Thyroid gland (tissue), 4 donors: ENCODE measurements at regions not wholly inside any gene's neighbourhood (a gene's known extent, or its start where the extent isn't known, plus 50 kb on each side); places are given as distances from the start of the nearest gene placed in this dataset.

ENCODE experiments used
- POLR2A ChIP-seq, 2 donors: fragments of 450-650 bp; IDR thresholded peaks; one replicate each; pipeline ENCODE4 v1.6.1; 2017; ENCODE audit warnings: antibody characterized with exemption in 2 of 2, mild to moderate bottlenecking in 2 of 2, moderate library complexity in 1 of 2
- TF ChIP-seq, protein P1 (sequence below), 6 experiments: fragments of 200-600 bp in 3 of 6; fragments of 450-650 bp in 3 of 6; sonication (generic) in 3 of 6; IDR thresholded peaks; one replicate each; pipeline ENCODE4 v1.5.1; 2016 to 2019; ENCODE audit warnings: antibody characterized with exemption in 6 of 6, mild to moderate bottlenecking in 2 of 6, inconsistent platforms in 1 of 6, moderate library complexity in 1 of 6

DNA sequence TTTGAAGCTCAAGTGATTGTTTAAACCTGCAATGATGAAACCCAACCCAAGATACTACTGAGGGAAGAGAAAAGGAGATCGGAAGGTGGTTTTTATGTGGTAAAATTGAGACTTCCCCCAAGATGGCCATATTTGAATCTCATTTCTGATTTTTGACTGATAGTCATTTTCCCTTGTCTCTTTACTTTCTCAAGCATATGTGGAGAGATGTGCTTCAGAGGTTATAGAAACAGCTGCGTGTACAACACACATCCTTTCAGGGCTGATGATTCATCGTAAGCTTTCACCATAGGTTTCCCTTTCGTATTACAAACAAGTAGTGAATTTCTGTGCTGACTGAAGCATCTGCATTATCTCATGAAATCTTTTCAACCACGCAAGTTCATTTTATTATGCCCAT lies 276.2 kb downstream of the EMP1 start:
- TF ChIP-seq, protein P1, sequence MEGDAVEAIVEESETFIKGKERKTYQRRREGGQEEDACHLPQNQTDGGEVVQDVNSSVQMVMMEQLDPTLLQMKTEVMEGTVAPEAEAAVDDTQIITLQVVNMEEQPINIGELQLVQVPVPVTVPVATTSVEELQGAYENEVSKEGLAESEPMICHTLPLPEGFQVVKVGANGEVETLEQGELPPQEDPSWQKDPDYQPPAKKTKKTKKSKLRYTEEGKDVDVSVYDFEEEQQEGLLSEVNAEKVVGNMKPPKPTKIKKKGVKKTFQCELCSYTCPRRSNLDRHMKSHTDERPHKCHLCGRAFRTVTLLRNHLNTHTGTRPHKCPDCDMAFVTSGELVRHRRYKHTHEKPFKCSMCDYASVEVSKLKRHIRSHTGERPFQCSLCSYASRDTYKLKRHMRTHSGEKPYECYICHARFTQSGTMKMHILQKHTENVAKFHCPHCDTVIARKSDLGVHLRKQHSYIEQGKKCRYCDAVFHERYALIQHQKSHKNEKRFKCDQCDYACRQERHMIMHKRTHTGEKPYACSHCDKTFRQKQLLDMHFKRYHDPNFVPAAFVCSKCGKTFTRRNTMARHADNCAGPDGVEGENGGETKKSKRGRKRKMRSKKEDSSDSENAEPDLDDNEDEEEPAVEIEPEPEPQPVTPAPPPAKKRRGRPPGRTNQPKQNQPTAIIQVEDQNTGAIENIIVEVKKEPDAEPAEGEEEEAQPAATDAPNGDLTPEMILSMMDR (IDR thresholded peaks at IDR 0.05): no peak
- TF ChIP-seq POLR2A (IDR thresholded peaks at IDR 0.05): no peak
